Tibial artery (tissue), 4 donors: ENCODE measurements at regions not wholly inside any gene's neighbourhood (a gene's known extent, or its start where the extent isn't known, plus 50 kb on each side); places are given as distances from the start of the nearest gene placed in this dataset.

Experiments
- DNase-seq, 2 donors: peaks; one replicate each; pipeline ENCODE4 v3.0.0-alpha.2; 2019
- H3K27ac ChIP-seq, 2 donors: fragments of 200-600 bp; sonication (generic) in 1 of 2; 1 replicate in 1 of 2; 2 replicates in 1 of 2; pipeline ENCODE4 v1.5.1; 2018 to 2019; ENCODE audit warnings: mild to moderate bottlenecking in 1 of 2
- H3K27me3 ChIP-seq, 2 donors: fragments of 200-600 bp; sonication (generic) in 1 of 2; one replicate each; pipeline versions ENCODE4 v1.5.1 to v1.6.0; 2016 to 2019
- H3K36me3 ChIP-seq, 3 donors: fragments of 200-600 bp; sonication (generic) in 2 of 3; one replicate each; pipeline ENCODE4 v1.5.1; 2016 to 2019; ENCODE audit warnings: mild to moderate bottlenecking in 2 of 3
- H3K4me1 ChIP-seq, 4 donors: fragments of 200-600 bp; sonication (generic) in 2 of 4; 1 replicate in 3 of 4; 2 replicates in 1 of 4; pipeline ENCODE4 v1.5.1; 2016 to 2019
- H3K4me3 ChIP-seq, 2 donors: fragments of 200-600 bp; sonication (generic) in 1 of 2; 1 replicate in 1 of 2; 2 replicates in 1 of 2; pipeline ENCODE4 v1.5.1; 2018 to 2019; ENCODE audit warnings: mild to moderate bottlenecking in 2 of 2
- H3K9me3 ChIP-seq, 3 donors: fragments of 200-600 bp; sonication (generic) in 1 of 3; one replicate each; pipeline ENCODE4 v1.5.1; 2016 to 2019
- CTCF ChIP-seq, 2 experiments: fragments of 200-600 bp in 1 of 2; fragments of 450-650 bp in 1 of 2; IDR thresholded peaks; one replicate each; pipeline ENCODE4 v1.5.1; 2017 to 2019; ENCODE audit warnings: antibody characterized with exemption in 2 of 2, mild to moderate bottlenecking in 1 of 2, moderate library complexity in 1 of 2
- intact Hi-C: fragments of 100-400 bp; cut with DNase I; formaldehyde crosslinking; loops from one replicate; pipeline ENCODE4 v1.15.0; 2023; ENCODE audit warnings: low total_unique reads

- Histone ChIP-seq H3K36me3 (no peaks in the 10 kb centered on the region), H3K9me3 (no peaks in the 10 kb centered on the region), H3K4me3 (no peak overlapping the region), H3K4me1 (peaks cover 0 to 3% (median 0%) of the 10 kb centered on the region in 4 donors), H3K27me3 (no peaks in the 10 kb centered on the region), H3K27ac (no peak overlapping the region)
- TF ChIP-seq CTCF (IDR thresholded peaks at IDR 0.05), result no peak
- intact Hi-C loops, result no loop called here
- DNase-seq, result no peak
These were observed 676.5 kb upstream of the FSHR start for GRCh38 chr2:49830846-49831245.

GRCh38 chr2:49827366-49827765 lies 673.1 kb upstream of the FSHR start:
- no peaks in the 10 kb centered on the region for H3K4me1 ChIP-seq

GRCh38 chr2:49813208-49813607 lies 658.9 kb upstream of the FSHR start:
- Histone ChIP-seq H3K27me3 (no peaks in the 10 kb centered on the region), H3K4me3 (no peak overlapping the region), H3K9me3 (no peaks in the 10 kb centered on the region), H3K27ac (no peak overlapping the region), H3K36me3 (no peaks in the 10 kb centered on the region), H3K4me1 (no peaks in the 10 kb centered on the region)
- DNase-seq, result no peak
- intact Hi-C loops, result no loop called here
- TF ChIP-seq CTCF (IDR thresholded peaks at IDR 0.05), result no peak

More at GRCh38 chr2:49827366-49827765, 673.1 kb upstream of the FSHR start:
- no peaks in the 10 kb centered on the region for H3K9me3 ChIP-seq
- no peaks in the 10 kb centered on the region for H3K27me3 ChIP-seq
- no peak for DNase-seq
- intact Hi-C loops, result no loop called here
- H3K36me3 ChIP-seq, result no peaks in the 10 kb centered on the region
- no peak overlapping the region for H3K27ac ChIP-seq
- H3K4me3 ChIP-seq, result no peak overlapping the region
- no peak for TF ChIP-seq CTCF (IDR thresholded peaks at IDR 0.05)

- no peaks in the 10 kb centered on the region for H3K4me1 ChIP-seq
- DNase-seq, result no peak
- no peak for TF ChIP-seq CTCF (IDR thresholded peaks at IDR 0.05)
- intact Hi-C loops, result no loop called here
- no peak overlapping the region for H3K4me3 ChIP-seq
- no peaks in the 10 kb centered on the region for H3K9me3 ChIP-seq
- no peaks in the 10 kb centered on the region for H3K36me3 ChIP-seq
- no peak overlapping the region for H3K27ac ChIP-seq
- no peaks in the 10 kb centered on the region for H3K27me3 ChIP-seq
These were observed 658.4 kb upstream of the FSHR start for GRCh38 chr2:49812730-49813129.

- Histone ChIP-seq H3K36me3 (no peaks in the 10 kb centered on the region), H3K4me3 (no peak overlapping the region), H3K4me1 (no peaks in the 10 kb centered on the region), H3K27me3 (no peaks in the 10 kb centered on the region), H3K27ac (no peak overlapping the region), H3K9me3 (no peaks in the 10 kb centered on the region)
- intact Hi-C loops, result no loop called here
- TF ChIP-seq CTCF (IDR thresholded peaks at IDR 0.05), result no peak
- no peak for DNase-seq
These were observed 657.2 kb upstream of the FSHR start for GRCh38 chr2:49811502-49811901.

- intact Hi-C loops, result no loop called here
- H3K4me3 ChIP-seq, result no peak overlapping the region
- no peaks in the 10 kb centered on the region for H3K9me3 ChIP-seq
- no peak for TF ChIP-seq CTCF (IDR thresholded peaks at IDR 0.05)
- DNase-seq, result no peak
- H3K27me3 ChIP-seq, result no peaks in the 10 kb centered on the region
- H3K4me1 ChIP-seq, result no peaks in the 10 kb centered on the region
- no peak overlapping the region for H3K27ac ChIP-seq
- H3K36me3 ChIP-seq, result no peaks in the 10 kb centered on the region
These were observed 653.4 kb upstream of the FSHR start for GRCh38 chr2:49807689-49808088.
